Prostate gland (tissue), 2 donors: ENCODE measurements at regions not wholly inside any gene's neighbourhood (a gene's known extent, or its start where the extent isn't known, plus 50 kb on each side); places are given as distances from the start of the nearest gene placed in this dataset.

Experiments
- DNase-seq: peaks from one replicate; pipeline ENCODE4 v3.0.0-alpha.2; 2019; ENCODE audit warnings: low spot score
- H3K27ac ChIP-seq, 2 donors: fragments of 200-600 bp; sonication (generic); 2 replicates each; pipeline ENCODE4 v1.5.1; 2017 to 2019
- H3K27me3 ChIP-seq: fragments of 200-600 bp; sonication (generic); replicated peaks from 2 replicates; pipeline ENCODE4 v1.5.1; 2019; ENCODE audit not compliant: insufficient read depth
- H3K36me3 ChIP-seq, 2 donors: fragments of 200-600 bp; sonication (generic); 1 replicate in 1 of 2; 2 replicates in 1 of 2; pipeline versions ENCODE4 v1.5.1 to v1.8.1; 2017 to 2019
- H3K4me1 ChIP-seq: fragments of 200-600 bp; sonication (generic); replicated peaks from 2 replicates; pipeline ENCODE4 v1.5.1; 2019
- H3K4me3 ChIP-seq, 2 donors: fragments of 200-600 bp; sonication (generic); 2 replicates each; pipeline ENCODE4 v1.5.1; 2017 to 2019
- H3K9me3 ChIP-seq: fragments of 200-600 bp; sonication (generic); 2 replicates; pipeline ENCODE4 v1.5.1; 2017
- POLR2A ChIP-seq: fragments of 450-650 bp; IDR thresholded peaks from one replicate; pipeline ENCODE4 v1.6.1; 2016; ENCODE audit warnings: antibody characterized with exemption, mild to moderate bottlenecking
- POLR2AphosphoS5 ChIP-seq: sonication (generic); formaldehyde crosslinking; IDR thresholded peaks from one replicate; pipeline ENCODE4 v1.6.1; 2017; ENCODE audit warnings: antibody characterized with exemption
- WGBS: methylation state at CpG from one replicate; pipeline ENCODE4 v1.1.5; 2018; 5-methylcytosine and 5-hydroxymethylcytosine counted together
- intact Hi-C: fragments of 100-400 bp; cut with DNase I; formaldehyde crosslinking; loops from one replicate; pipeline ENCODE4 v1.14.2; 2022
- TF ChIP-seq, protein P1 (sequence below), 4 experiments: fragments of 200-600 bp in 2 of 4; fragments of 450-650 bp in 2 of 4; sonication (generic) in 2 of 4; IDR thresholded peaks; 1 replicate in 3 of 4; 2 replicates in 1 of 4; pipeline ENCODE4 v1.5.1; 2016 to 2019; ENCODE audit warnings: antibody characterized with exemption in 4 of 4, mild to moderate bottlenecking in 2 of 4, moderate library complexity in 2 of 4

DNA sequence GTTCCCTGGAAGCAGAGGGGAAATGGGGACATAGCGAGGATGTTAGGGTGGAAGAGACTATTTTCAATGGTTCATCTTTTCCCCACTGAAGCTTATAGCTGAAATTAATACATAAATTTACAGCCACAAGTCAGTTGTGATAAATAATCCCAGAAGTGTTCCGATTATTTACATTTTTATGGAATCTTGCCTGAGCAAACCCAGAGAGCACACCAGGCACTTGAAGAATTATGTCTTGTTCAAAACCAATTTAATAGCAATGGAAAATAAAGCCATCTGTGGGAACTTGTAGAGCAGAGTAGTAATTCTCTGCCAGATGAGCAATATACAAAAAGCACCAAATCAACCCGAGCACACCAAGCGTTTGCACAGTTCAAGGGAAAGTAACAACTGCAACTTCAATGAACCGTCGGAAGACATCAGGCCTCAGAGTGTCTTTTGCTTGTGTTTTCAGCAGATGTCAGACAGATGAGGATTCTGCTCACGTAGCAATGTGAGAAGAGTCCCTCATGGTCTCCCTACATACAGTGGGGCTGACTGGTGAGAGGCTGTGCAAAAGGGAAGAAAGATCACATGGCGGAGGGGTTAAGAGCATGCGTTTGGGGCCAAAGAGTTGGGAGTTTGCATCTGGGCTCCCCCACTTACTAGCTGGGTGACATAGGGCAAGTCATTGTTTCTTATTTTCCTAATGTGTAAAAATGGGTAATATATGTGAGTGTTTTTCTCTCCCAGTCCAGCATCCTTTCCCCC is 148.7 kb upstream of the HS3ST2 start:
- TF ChIP-seq POLR2AphosphoS5 (no peak), POLR2A (no peak)
- TF ChIP-seq, protein P1, sequence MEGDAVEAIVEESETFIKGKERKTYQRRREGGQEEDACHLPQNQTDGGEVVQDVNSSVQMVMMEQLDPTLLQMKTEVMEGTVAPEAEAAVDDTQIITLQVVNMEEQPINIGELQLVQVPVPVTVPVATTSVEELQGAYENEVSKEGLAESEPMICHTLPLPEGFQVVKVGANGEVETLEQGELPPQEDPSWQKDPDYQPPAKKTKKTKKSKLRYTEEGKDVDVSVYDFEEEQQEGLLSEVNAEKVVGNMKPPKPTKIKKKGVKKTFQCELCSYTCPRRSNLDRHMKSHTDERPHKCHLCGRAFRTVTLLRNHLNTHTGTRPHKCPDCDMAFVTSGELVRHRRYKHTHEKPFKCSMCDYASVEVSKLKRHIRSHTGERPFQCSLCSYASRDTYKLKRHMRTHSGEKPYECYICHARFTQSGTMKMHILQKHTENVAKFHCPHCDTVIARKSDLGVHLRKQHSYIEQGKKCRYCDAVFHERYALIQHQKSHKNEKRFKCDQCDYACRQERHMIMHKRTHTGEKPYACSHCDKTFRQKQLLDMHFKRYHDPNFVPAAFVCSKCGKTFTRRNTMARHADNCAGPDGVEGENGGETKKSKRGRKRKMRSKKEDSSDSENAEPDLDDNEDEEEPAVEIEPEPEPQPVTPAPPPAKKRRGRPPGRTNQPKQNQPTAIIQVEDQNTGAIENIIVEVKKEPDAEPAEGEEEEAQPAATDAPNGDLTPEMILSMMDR (IDR thresholded peaks at IDR 0.05): no peak
- intact Hi-C loops: no loop called here
- no peaks in the 10 kb centered on the region for H3K4me1 ChIP-seq
- H3K27ac ChIP-seq: no peak overlapping the region
- no peaks in the 10 kb centered on the region for H3K36me3 ChIP-seq
- no peak for DNase-seq
- H3K9me3 ChIP-seq: no peaks in the 10 kb centered on the region
- no peak overlapping the region for H3K4me3 ChIP-seq
- no peaks in the 10 kb centered on the region for H3K27me3 ChIP-seq
- WGBS: 72% methylated on average over 9 of the region's 9 CpGs

DNA sequence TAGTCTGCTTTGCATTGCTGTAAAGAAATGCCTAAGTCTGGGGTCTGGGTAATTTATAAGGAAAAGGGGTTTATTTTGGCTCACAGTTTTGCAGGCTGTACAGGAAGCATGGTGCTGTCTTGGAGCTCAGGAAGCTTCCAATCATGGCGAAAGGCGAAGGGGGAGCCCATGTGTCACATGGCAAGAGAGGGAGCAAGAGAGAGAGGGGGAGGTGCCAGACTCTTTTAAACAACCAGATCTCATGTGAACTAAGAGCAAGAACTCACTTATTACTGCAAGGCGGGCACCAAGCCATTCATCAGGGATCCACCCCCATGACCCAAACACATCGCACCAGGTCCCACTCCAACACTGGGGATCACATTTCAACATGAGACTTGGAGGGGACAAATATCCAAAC is 148.2 kb upstream of the HS3ST2 start:
- Histone ChIP-seq H3K27me3 (no peaks in the 10 kb centered on the region), H3K9me3 (no peaks in the 10 kb centered on the region), H3K4me1 (no peaks in the 10 kb centered on the region), H3K36me3 (no peaks in the 10 kb centered on the region), H3K4me3 (no peak overlapping the region), H3K27ac (no peak overlapping the region)
- DNase-seq: no peak
- intact Hi-C loops: no loop called here
- TF ChIP-seq, protein P1 (IDR thresholded peaks at IDR 0.05): no peak
- TF ChIP-seq POLR2AphosphoS5 (no peak), POLR2A (no peak)
- WGBS: 62% methylated on average over 4 of the region's 4 CpGs

DNA sequence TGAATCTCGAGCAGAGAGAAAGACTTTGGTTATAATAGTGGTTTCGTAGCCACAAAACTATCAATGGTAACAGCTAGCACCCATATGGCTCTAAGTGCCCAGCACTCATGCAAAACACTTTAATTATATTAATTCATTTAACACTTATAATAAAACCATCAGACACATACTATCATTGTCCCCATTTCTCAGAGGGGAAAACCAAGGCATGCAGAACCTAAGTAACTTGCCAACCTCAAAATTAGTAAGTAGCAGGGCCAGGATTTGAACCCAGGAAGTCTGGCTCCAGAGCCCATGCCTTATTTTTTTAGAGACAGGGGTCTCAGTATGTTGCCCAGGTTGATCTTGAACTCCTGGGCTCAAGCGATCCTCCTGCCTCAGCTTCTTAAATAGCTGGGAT is 145.6 kb upstream of the HS3ST2 start:
- H3K36me3 ChIP-seq: no peaks in the 10 kb centered on the region
- H3K27ac ChIP-seq: no peak overlapping the region
- no peak overlapping the region for H3K4me3 ChIP-seq
- H3K9me3 ChIP-seq: no peaks in the 10 kb centered on the region
- no peak for DNase-seq
- no peak for TF ChIP-seq POLR2AphosphoS5
- TF ChIP-seq, protein P1 (IDR thresholded peaks at IDR 0.05): no peak
- TF ChIP-seq POLR2A: no peak
- no peaks in the 10 kb centered on the region for H3K27me3 ChIP-seq
- WGBS: 88% methylated on average over 3 of the region's 3 CpGs
- H3K4me1 ChIP-seq: no peaks in the 10 kb centered on the region
- intact Hi-C loops: no loop called here

DNA sequence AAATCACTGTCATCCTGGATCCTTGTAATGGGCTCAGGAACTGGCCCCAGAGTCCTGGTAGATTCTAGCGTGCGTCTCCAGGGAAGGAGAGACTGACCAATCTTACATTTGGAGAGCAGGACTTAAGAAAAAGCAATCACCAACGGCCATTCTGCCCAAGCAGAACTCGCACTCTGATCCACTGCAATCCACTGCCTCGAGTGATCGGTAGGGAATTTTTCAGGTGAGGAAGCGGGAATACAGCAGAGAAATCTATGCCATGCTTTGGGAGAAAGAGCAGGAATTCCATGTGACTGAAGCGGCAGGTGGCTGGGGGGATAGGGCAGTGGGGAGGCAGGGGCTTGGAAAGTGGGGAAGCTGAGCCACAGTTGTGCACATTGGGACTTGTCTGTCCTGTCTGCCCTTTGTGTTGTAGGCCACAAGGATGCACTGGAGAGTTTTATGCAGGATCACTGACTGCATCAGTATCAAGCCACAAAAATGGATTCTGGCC is 143.9 kb upstream of the HS3ST2 start:
- Histone ChIP-seq H3K4me1 (no peaks in the 10 kb centered on the region), H3K36me3 (no peaks in the 10 kb centered on the region), H3K27me3 (no peaks in the 10 kb centered on the region), H3K9me3 (no peaks in the 10 kb centered on the region), H3K4me3 (no peak overlapping the region), H3K27ac (no peak overlapping the region)
- 94% methylated on average over 8 of the region's 8 CpGs for WGBS
- no peak for DNase-seq
- TF ChIP-seq POLR2AphosphoS5 (no peak), POLR2A (no peak)
- TF ChIP-seq, protein P1 (IDR thresholded peaks at IDR 0.05): no peak
- intact Hi-C loops: loop anchor here (10.0 kb wide), 5 partner anchors 275 to 1485 kb away; no protein-coding TSS in a partner anchor

DNA sequence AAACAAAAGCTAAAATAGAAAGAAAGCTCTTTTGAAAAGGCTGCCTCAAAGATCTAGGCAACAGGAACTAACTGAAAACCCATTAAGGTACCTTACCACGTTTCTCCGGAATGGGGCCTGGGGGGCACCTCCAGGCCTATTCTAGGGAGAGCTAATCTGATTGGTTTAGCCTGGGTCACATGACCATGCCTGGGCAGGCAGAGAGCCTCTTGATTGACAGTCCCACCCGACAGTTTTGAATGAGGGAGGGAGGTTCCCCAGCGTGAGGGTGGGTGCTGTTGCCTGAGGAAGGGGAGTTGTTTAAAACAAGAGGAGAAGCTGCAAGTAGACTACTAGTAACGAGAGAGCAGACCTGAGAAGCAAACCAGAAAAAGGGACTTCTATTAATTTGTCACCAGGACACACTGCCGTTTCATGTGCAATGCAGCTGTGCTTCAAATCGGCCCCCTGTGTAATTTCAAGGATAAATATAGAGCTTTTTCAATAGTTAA is 143.4 kb upstream of the HS3ST2 start:
- intact Hi-C loops: loop anchor here (10.0 kb wide), 5 partner anchors 276 to 1486 kb away; no protein-coding TSS in a partner anchor
- H3K27me3 ChIP-seq: no peaks in the 10 kb centered on the region
- 29% methylated on average over 7 of the region's 7 CpGs for WGBS

More for the DNA sequence above, 143.4 kb upstream of the HS3ST2 start:
- DNase-seq: no peak
- H3K4me3 ChIP-seq: no peak overlapping the region
- no peaks in the 10 kb centered on the region for H3K9me3 ChIP-seq
- TF ChIP-seq POLR2A (no peak), POLR2AphosphoS5 (no peak)
- TF ChIP-seq, protein P1 (IDR thresholded peaks at IDR 0.05): no peak
- H3K4me1 ChIP-seq: no peaks in the 10 kb centered on the region
- no peaks in the 10 kb centered on the region for H3K36me3 ChIP-seq
- no peak overlapping the region for H3K27ac ChIP-seq
